Tibial artery (tissue), 4 donors: ENCODE measurements at regions not wholly inside any gene's neighbourhood (a gene's known extent, or its start where the extent isn't known, plus 50 kb on each side); places are given as distances from the start of the nearest gene placed in this dataset.
"Not testable (repeated sequence)": the region's sequence is repeated elsewhere in the genome, so short reads cannot be mapped to it uniquely, and the experiment has no call there.

Experiments
- DNase-seq, 2 donors: peaks; one replicate each; pipeline ENCODE4 v3.0.0-alpha.2; 2019
- H3K27ac ChIP-seq, 2 donors: fragments of 200-600 bp; sonication (generic) in 1 of 2; 1 replicate in 1 of 2; 2 replicates in 1 of 2; pipeline ENCODE4 v1.5.1; 2018 to 2019; ENCODE audit warnings: mild to moderate bottlenecking in 1 of 2
- H3K27me3 ChIP-seq, 2 donors: fragments of 200-600 bp; sonication (generic) in 1 of 2; one replicate each; pipeline versions ENCODE4 v1.5.1 to v1.6.0; 2016 to 2019
- H3K36me3 ChIP-seq, 3 donors: fragments of 200-600 bp; sonication (generic) in 2 of 3; one replicate each; pipeline ENCODE4 v1.5.1; 2016 to 2019; ENCODE audit warnings: mild to moderate bottlenecking in 2 of 3
- H3K4me1 ChIP-seq, 4 donors: fragments of 200-600 bp; sonication (generic) in 2 of 4; 1 replicate in 3 of 4; 2 replicates in 1 of 4; pipeline ENCODE4 v1.5.1; 2016 to 2019
- H3K4me3 ChIP-seq, 2 donors: fragments of 200-600 bp; sonication (generic) in 1 of 2; 1 replicate in 1 of 2; 2 replicates in 1 of 2; pipeline ENCODE4 v1.5.1; 2018 to 2019; ENCODE audit warnings: mild to moderate bottlenecking in 2 of 2
- H3K9me3 ChIP-seq, 3 donors: fragments of 200-600 bp; sonication (generic) in 1 of 3; one replicate each; pipeline ENCODE4 v1.5.1; 2016 to 2019
- CTCF ChIP-seq, 2 experiments: fragments of 200-600 bp in 1 of 2; fragments of 450-650 bp in 1 of 2; IDR thresholded peaks; one replicate each; pipeline ENCODE4 v1.5.1; 2017 to 2019; ENCODE audit warnings: antibody characterized with exemption in 2 of 2, mild to moderate bottlenecking in 1 of 2, moderate library complexity in 1 of 2
- intact Hi-C: fragments of 100-400 bp; cut with DNase I; formaldehyde crosslinking; loops from one replicate; pipeline ENCODE4 v1.15.0; 2023; ENCODE audit warnings: low total_unique reads

GRCh38 chr5:148880197-148880596 is 53.8 kb downstream of the ADRB2 start:
- Histone ChIP-seq H3K4me3 (no peak overlapping the region), H3K27me3 (no peaks in the 10 kb centered on the region), H3K9me3 (no peaks in the 10 kb centered on the region), H3K27ac (no peak overlapping the region), H3K4me1 (peaks cover 0 to 4% (median 0%) of the 10 kb centered on the region in 4 donors), H3K36me3 (no peaks in the 10 kb centered on the region)
- DNase-seq = no peak
- TF ChIP-seq CTCF (IDR thresholded peaks at IDR 0.05) = no peak
- intact Hi-C loops = no loop called here

- Histone ChIP-seq H3K9me3 (no peaks in the 10 kb centered on the region), H3K4me1 (no peaks in the 10 kb centered on the region), H3K27me3 (no peaks in the 10 kb centered on the region), H3K36me3 (no peaks in the 10 kb centered on the region), H3K4me3 (no peak overlapping the region), H3K27ac (no peak overlapping the region)
- intact Hi-C loops = no loop called here
- no peak for DNase-seq
- no peak for TF ChIP-seq CTCF (IDR thresholded peaks at IDR 0.05)
Observed at GRCh38 chr5:148880696-148881095, 54.3 kb downstream of the ADRB2 start.

GRCh38 chr5:148882332-148882731 is 55.9 kb downstream of the ADRB2 start:
- no peak for DNase-seq
- Histone ChIP-seq H3K4me3 (no peak overlapping the region), H3K9me3 (no peaks in the 10 kb centered on the region), H3K27ac (no peak overlapping the region), H3K36me3 (no peaks in the 10 kb centered on the region), H3K4me1 (no peaks in the 10 kb centered on the region), H3K27me3 (no peaks in the 10 kb centered on the region)
- no peak for TF ChIP-seq CTCF (IDR thresholded peaks at IDR 0.05)
- intact Hi-C loops = no loop called here

- Histone ChIP-seq H3K4me1 (no peaks in the 10 kb centered on the region), H3K36me3 (no peaks in the 10 kb centered on the region), H3K9me3 (no peaks in the 10 kb centered on the region), H3K4me3 (no peak overlapping the region), H3K27ac (no peak overlapping the region), H3K27me3 (no peaks in the 10 kb centered on the region)
- intact Hi-C loops = no loop called here
- DNase-seq = no peak
- no peak for TF ChIP-seq CTCF (IDR thresholded peaks at IDR 0.05)
Observed at GRCh38 chr5:148884339-148885020, 58.1 kb downstream of the ADRB2 start.

- Histone ChIP-seq H3K27ac (no peak overlapping the region), H3K9me3 (no peaks in the 10 kb centered on the region), H3K4me1 (no peaks in the 10 kb centered on the region), H3K36me3 (no peaks in the 10 kb centered on the region), H3K4me3 (no peak overlapping the region), H3K27me3 (no peaks in the 10 kb centered on the region)
- intact Hi-C loops = no loop called here
- DNase-seq = no peak
- TF ChIP-seq CTCF (IDR thresholded peaks at IDR 0.05) = no peak
Observed at GRCh38 chr5:148887123-148887881, 60.9 kb downstream of the ADRB2 start.

- H3K36me3 ChIP-seq, H3K27me3 ChIP-seq, H3K4me3 ChIP-seq, intact Hi-C loops, H3K27ac ChIP-seq, H3K4me1 ChIP-seq, H3K9me3 ChIP-seq, DNase-seq: not testable (repeated sequence)
Observed at GRCh38 chr5:148889936-148890335, 63.5 kb downstream of the ADRB2 start.

- not testable (repeated sequence) for DNase-seq
Observed at GRCh38 chr5:148895441-148895840, 69.0 kb downstream of the ADRB2 start.

More at GRCh38 chr5:148895441-148895840, 69.0 kb downstream of the ADRB2 start:
- H3K36me3 ChIP-seq, H3K9me3 ChIP-seq, H3K4me1 ChIP-seq, intact Hi-C loops, H3K27me3 ChIP-seq, H3K4me3 ChIP-seq, H3K27ac ChIP-seq: not testable (repeated sequence)
